ENCODE measurements at regions not wholly inside any gene's neighbourhood (a gene's known extent, or its start where the extent isn't known, plus 50 kb on each side); places are given as distances from the start of the nearest gene placed in this dataset.
"Not testable (repeated sequence)": the region's sequence is repeated elsewhere in the genome, so short reads cannot be mapped to it uniquely, and the experiment has no call there.

DNA sequence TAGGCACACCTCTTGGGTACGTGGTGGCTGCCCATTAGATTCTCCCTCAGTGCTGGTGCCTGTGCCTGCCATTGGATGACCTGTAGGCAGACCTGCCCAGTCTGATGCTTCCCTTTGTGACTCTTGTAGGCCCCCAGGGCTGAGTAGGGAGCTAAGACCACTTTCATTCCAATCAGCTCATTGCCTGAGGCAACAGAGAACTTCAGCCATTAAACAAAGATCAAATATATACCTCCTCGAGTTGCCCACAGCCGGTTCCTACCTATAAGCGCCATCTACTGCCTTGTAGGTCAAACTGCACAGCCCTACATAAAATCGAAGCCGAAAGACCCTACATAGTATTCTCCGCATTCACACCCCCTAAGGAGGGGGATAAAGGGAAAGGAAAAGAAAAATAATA is 184.6 kb downstream of the ETAA1 start:
- H3K27ac ChIP-seq (ENCODE audit: low read depth in 2 of 2, low read length in 2 of 2): no peak overlapping the region
- no peaks in the 10 kb centered on the region for H3K36me3 ChIP-seq (ENCODE audit: control insufficient read depth in 2 of 2, insufficient read depth in 2 of 2, low read length in 2 of 2)
- no peak overlapping the region for H3K9ac ChIP-seq (ENCODE audit: low read depth in 1 of 2, low read length in 2 of 2)
- H3K4me3 ChIP-seq (ENCODE audit: low read length in 2 of 2): no peak overlapping the region
- H3K9me3 ChIP-seq (ENCODE audit: control insufficient read depth in 2 of 2, low read length in 2 of 2): peaks cover 0 to 4% of the 10 kb centered on the region in 2 donors
- peaks cover 0 to 3% of the 10 kb centered on the region in 2 donors for H3K4me1 ChIP-seq (ENCODE audit: control insufficient read depth in 2 of 2, insufficient read depth in 2 of 2, low read length in 2 of 2)
- H3K27me3 ChIP-seq (ENCODE audit: control insufficient read depth in 2 of 2, insufficient read depth in 2 of 2, low read length in 2 of 2): no peaks in the 10 kb centered on the region

DNA sequence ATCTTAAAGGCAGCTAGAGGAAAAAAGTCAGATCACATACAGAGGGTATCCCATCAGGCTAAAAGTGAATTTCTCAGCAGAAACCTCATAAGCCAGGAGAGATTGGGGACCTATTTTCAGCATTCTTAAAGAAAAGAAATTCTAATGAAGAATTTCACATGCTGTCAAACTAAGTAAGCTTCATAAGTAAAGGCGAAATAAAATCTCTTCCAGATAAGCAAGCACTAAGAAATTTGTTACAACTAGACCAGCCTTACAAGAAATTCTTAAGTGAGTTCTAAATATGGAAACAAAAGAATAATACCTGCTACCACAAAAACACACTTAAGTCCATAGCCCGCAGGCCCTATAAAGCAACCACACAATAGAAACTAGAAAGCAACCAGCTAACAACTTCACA is 186.1 kb downstream of the ETAA1 start:
- H3K27me3 ChIP-seq (ENCODE audit: control insufficient read depth in 2 of 2, insufficient read depth in 2 of 2, low read length in 2 of 2): no peaks in the 10 kb centered on the region
- no peak overlapping the region for H3K9ac ChIP-seq (ENCODE audit: low read depth in 1 of 2, low read length in 2 of 2)
- H3K27ac ChIP-seq (ENCODE audit: low read depth in 2 of 2, low read length in 2 of 2): no peak overlapping the region
- H3K9me3 ChIP-seq (ENCODE audit: control insufficient read depth in 2 of 2, low read length in 2 of 2): peaks cover 0 to 4% of the 10 kb centered on the region in 2 donors
- no peaks in the 10 kb centered on the region for H3K36me3 ChIP-seq (ENCODE audit: control insufficient read depth in 2 of 2, insufficient read depth in 2 of 2, low read length in 2 of 2)
- H3K4me3 ChIP-seq (ENCODE audit: low read length in 2 of 2): no peak overlapping the region
- H3K4me1 ChIP-seq (ENCODE audit: control insufficient read depth in 2 of 2, insufficient read depth in 2 of 2, low read length in 2 of 2): peaks cover 0 to 3% of the 10 kb centered on the region in 2 donors

DNA sequence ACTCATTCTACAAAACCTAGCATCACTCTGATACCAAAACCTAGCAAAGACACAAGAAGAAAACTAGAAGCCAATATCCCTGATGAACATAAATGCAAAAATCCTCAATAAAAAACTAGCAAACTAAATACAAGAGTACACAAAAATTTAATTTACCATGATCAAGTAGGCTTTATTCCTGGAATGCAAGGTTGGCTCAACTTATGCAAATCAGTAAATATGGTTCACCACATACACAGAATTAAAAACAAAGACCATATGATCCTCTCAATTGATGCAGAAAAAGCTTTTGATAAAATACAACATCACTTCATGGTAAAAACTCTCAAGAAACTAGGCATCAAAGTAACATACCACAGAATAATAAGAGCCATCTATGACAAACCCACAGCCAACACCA is 188.3 kb downstream of the ETAA1 start:
- no peaks in the 10 kb centered on the region for H3K4me1 ChIP-seq (ENCODE audit: control insufficient read depth in 2 of 2, insufficient read depth in 2 of 2, low read length in 2 of 2)
- no peaks in the 10 kb centered on the region for H3K36me3 ChIP-seq (ENCODE audit: control insufficient read depth in 2 of 2, insufficient read depth in 2 of 2, low read length in 2 of 2)
- no peak overlapping the region for H3K27ac ChIP-seq (ENCODE audit: low read depth in 2 of 2, low read length in 2 of 2)
- H3K9ac ChIP-seq (ENCODE audit: low read depth in 1 of 2, low read length in 2 of 2): no peak overlapping the region
- H3K9me3 ChIP-seq (ENCODE audit: control insufficient read depth in 2 of 2, low read length in 2 of 2): peaks cover 0 to 4% of the 10 kb centered on the region in 2 donors
- no peaks in the 10 kb centered on the region for H3K27me3 ChIP-seq (ENCODE audit: control insufficient read depth in 2 of 2, insufficient read depth in 2 of 2, low read length in 2 of 2)
- no peak overlapping the region for H3K4me3 ChIP-seq (ENCODE audit: low read length in 2 of 2)

- not testable (repeated sequence) for H3K4me3 ChIP-seq (ENCODE audit: low read length in 2 of 2); H3K9me3 ChIP-seq (ENCODE audit: control insufficient read depth in 2 of 2, low read length in 2 of 2); H3K36me3 ChIP-seq (ENCODE audit: control insufficient read depth in 2 of 2, insufficient read depth in 2 of 2, low read length in 2 of 2); H3K27ac ChIP-seq (ENCODE audit: low read depth in 2 of 2, low read length in 2 of 2); H3K9ac ChIP-seq (ENCODE audit: low read depth in 1 of 2, low read length in 2 of 2); H3K4me1 ChIP-seq (ENCODE audit: control insufficient read depth in 2 of 2, insufficient read depth in 2 of 2, low read length in 2 of 2); H3K27me3 ChIP-seq (ENCODE audit: control insufficient read depth in 2 of 2, insufficient read depth in 2 of 2, low read length in 2 of 2)
Measured at GRCh38 chr2:67589121-67589520, 192.0 kb downstream of the ETAA1 start.

DNA sequence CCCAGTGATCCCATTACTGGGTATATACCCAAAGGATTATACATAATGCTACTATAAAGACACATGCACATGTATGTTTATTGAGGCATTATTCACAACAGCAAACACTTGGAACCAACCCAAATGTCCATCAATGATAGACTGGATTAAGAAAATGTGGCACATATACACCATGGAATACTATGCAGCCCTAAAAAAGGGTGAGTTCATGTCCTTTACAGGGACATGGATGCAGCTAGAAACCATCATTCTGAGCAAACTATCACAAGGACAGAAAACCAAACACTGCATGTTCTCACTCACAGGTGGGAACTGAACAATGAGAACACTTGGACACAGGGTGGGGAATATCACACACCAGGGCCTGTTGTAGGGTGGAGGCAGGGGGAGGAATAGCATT is 197.4 kb downstream of the ETAA1 start:
- H3K27me3 ChIP-seq (ENCODE audit: control insufficient read depth in 2 of 2, insufficient read depth in 2 of 2, low read length in 2 of 2); H3K9ac ChIP-seq (ENCODE audit: low read depth in 1 of 2, low read length in 2 of 2); H3K27ac ChIP-seq (ENCODE audit: low read depth in 2 of 2, low read length in 2 of 2); H3K4me3 ChIP-seq (ENCODE audit: low read length in 2 of 2); H3K36me3 ChIP-seq (ENCODE audit: control insufficient read depth in 2 of 2, insufficient read depth in 2 of 2, low read length in 2 of 2); H3K9me3 ChIP-seq (ENCODE audit: control insufficient read depth in 2 of 2, low read length in 2 of 2); H3K4me1 ChIP-seq (ENCODE audit: control insufficient read depth in 2 of 2, insufficient read depth in 2 of 2, low read length in 2 of 2): not testable (repeated sequence)

DNA sequence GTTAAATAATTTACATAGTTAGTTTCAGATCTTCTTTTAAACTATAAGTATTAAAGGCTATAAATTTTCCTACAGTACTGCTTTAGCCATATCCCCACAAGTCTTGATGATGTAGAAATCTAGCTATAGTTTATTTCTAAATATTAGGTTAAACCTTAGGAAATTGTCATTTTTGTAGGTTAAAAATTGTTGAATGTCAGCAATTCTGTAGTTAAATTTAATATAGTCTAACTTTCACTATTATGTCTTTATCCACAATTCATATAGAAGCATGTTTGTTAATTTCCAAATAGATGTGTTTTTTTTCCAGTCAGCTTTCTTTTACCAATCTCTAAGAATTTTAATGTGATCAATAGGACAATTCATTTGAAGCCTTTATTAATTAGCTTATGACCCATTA is 199.7 kb downstream of the ETAA1 start:
- no peak overlapping the region for H3K4me3 ChIP-seq (ENCODE audit: low read length in 2 of 2)
- no peaks in the 10 kb centered on the region for H3K27me3 ChIP-seq (ENCODE audit: control insufficient read depth in 2 of 2, insufficient read depth in 2 of 2, low read length in 2 of 2)
- no peak overlapping the region for H3K27ac ChIP-seq (ENCODE audit: low read depth in 2 of 2, low read length in 2 of 2)
- no peaks in the 10 kb centered on the region for H3K36me3 ChIP-seq (ENCODE audit: control insufficient read depth in 2 of 2, insufficient read depth in 2 of 2, low read length in 2 of 2)
- no peaks in the 10 kb centered on the region for H3K9me3 ChIP-seq (ENCODE audit: control insufficient read depth in 2 of 2, low read length in 2 of 2)
- H3K9ac ChIP-seq (ENCODE audit: low read depth in 1 of 2, low read length in 2 of 2): no peak overlapping the region
- H3K4me1 ChIP-seq (ENCODE audit: control insufficient read depth in 2 of 2, insufficient read depth in 2 of 2, low read length in 2 of 2): no peaks in the 10 kb centered on the region

DNA sequence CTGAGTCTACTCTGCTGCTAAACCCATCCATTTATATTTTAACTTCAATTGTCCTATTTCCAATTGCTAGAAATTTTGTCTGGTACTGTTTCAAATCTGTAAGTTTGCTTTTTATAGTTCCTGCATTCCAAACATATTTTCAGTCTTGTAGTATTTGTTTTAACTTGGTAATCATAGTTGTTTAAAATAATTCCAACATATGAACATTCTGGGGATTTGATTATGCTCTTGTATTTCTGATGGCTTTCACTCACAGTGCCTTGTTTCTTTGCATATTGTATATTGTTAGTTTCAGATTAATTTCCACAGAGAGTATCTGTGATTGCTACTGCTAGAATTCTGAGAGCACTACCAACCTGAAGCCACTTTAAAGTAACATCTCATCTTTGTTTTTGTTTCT is 202.4 kb downstream of the ETAA1 start:
- Histone ChIP-seq H3K4me1 (ENCODE audit: control insufficient read depth in 2 of 2, insufficient read depth in 2 of 2, low read length in 2 of 2) (no peaks in the 10 kb centered on the region), H3K27ac (ENCODE audit: low read depth in 2 of 2, low read length in 2 of 2) (no peak overlapping the region), H3K4me3 (ENCODE audit: low read length in 2 of 2) (no peak overlapping the region), H3K36me3 (ENCODE audit: control insufficient read depth in 2 of 2, insufficient read depth in 2 of 2, low read length in 2 of 2) (no peaks in the 10 kb centered on the region), H3K9me3 (ENCODE audit: control insufficient read depth in 2 of 2, low read length in 2 of 2) (no peaks in the 10 kb centered on the region), H3K27me3 (ENCODE audit: control insufficient read depth in 2 of 2, insufficient read depth in 2 of 2, low read length in 2 of 2) (no peaks in the 10 kb centered on the region), H3K9ac (ENCODE audit: low read depth in 1 of 2, low read length in 2 of 2) (no peak overlapping the region)

- Histone ChIP-seq H3K9me3 (ENCODE audit: control insufficient read depth in 2 of 2, low read length in 2 of 2) (no peaks in the 10 kb centered on the region), H3K4me1 (ENCODE audit: control insufficient read depth in 2 of 2, insufficient read depth in 2 of 2, low read length in 2 of 2) (no peaks in the 10 kb centered on the region), H3K27me3 (ENCODE audit: control insufficient read depth in 2 of 2, insufficient read depth in 2 of 2, low read length in 2 of 2) (no peaks in the 10 kb centered on the region), H3K4me3 (ENCODE audit: low read length in 2 of 2) (no peak overlapping the region), H3K9ac (ENCODE audit: low read depth in 1 of 2, low read length in 2 of 2) (no peak overlapping the region), H3K27ac (ENCODE audit: low read depth in 2 of 2, low read length in 2 of 2) (no peak overlapping the region), H3K36me3 (ENCODE audit: control insufficient read depth in 2 of 2, insufficient read depth in 2 of 2, low read length in 2 of 2) (no peaks in the 10 kb centered on the region)
Measured at GRCh38 chr2:67600222-67600871, 203.2 kb downstream of the ETAA1 start.

GRCh38 chr2:67600946-67601345 is 203.8 kb downstream of the ETAA1 start:
- H3K27ac ChIP-seq (ENCODE audit: low read depth in 2 of 2, low read length in 2 of 2): no peak overlapping the region

GRCh38 chr2:67604360-67604759 is 207.2 kb downstream of the ETAA1 start:
- Histone ChIP-seq H3K4me1 (ENCODE audit: control insufficient read depth in 2 of 2, insufficient read depth in 2 of 2, low read length in 2 of 2) (no peaks in the 10 kb centered on the region), H3K9me3 (ENCODE audit: control insufficient read depth in 2 of 2, low read length in 2 of 2) (no peaks in the 10 kb centered on the region), H3K36me3 (ENCODE audit: control insufficient read depth in 2 of 2, insufficient read depth in 2 of 2, low read length in 2 of 2) (no peaks in the 10 kb centered on the region)

More at GRCh38 chr2:67600946-67601345, 203.8 kb downstream of the ETAA1 start:
- Histone ChIP-seq H3K27me3 (ENCODE audit: control insufficient read depth in 2 of 2, insufficient read depth in 2 of 2, low read length in 2 of 2) (no peaks in the 10 kb centered on the region), H3K9ac (ENCODE audit: low read depth in 1 of 2, low read length in 2 of 2) (no peak overlapping the region), H3K4me1 (ENCODE audit: control insufficient read depth in 2 of 2, insufficient read depth in 2 of 2, low read length in 2 of 2) (no peaks in the 10 kb centered on the region), H3K9me3 (ENCODE audit: control insufficient read depth in 2 of 2, low read length in 2 of 2) (no peaks in the 10 kb centered on the region), H3K4me3 (ENCODE audit: low read length in 2 of 2) (no peak overlapping the region), H3K36me3 (ENCODE audit: control insufficient read depth in 2 of 2, insufficient read depth in 2 of 2, low read length in 2 of 2) (no peaks in the 10 kb centered on the region)

DNA sequence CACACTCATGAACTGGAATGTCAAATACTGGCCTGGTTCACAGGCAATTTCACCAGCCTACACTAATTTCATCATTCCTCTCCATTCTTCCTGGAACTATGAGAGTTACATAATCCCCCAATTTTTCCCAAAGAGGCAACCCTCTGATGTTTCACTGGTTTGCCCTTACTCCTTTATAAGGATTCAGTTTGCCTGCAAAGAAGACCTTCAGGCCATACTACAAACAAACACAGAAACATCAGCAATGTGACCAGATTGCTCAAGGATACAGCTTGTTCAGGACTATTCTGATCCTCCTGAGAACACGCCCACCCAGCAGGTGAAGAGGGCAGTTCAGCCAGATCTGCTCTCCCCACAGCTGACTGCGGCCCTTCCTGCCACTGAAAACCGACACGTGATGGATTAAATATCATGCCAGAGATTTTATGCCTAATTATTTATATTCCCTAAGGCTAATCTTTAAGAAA is 215.5 kb downstream of the ETAA1 start:
- Histone ChIP-seq H3K27me3 (ENCODE audit: control insufficient read depth in 2 of 2, insufficient read depth in 2 of 2, low read length in 2 of 2) (no peaks in the 10 kb centered on the region), H3K36me3 (ENCODE audit: control insufficient read depth in 2 of 2, insufficient read depth in 2 of 2, low read length in 2 of 2) (no peaks in the 10 kb centered on the region), H3K9ac (ENCODE audit: low read depth in 1 of 2, low read length in 2 of 2) (no peak overlapping the region), H3K27ac (ENCODE audit: low read depth in 2 of 2, low read length in 2 of 2) (no peak overlapping the region), H3K4me3 (ENCODE audit: low read length in 2 of 2) (no peak overlapping the region), H3K4me1 (ENCODE audit: control insufficient read depth in 2 of 2, insufficient read depth in 2 of 2, low read length in 2 of 2) (no peaks in the 10 kb centered on the region), H3K9me3 (ENCODE audit: control insufficient read depth in 2 of 2, low read length in 2 of 2) (no peaks in the 10 kb centered on the region)

More at GRCh38 chr2:67604360-67604759, 207.2 kb downstream of the ETAA1 start:
- no peak overlapping the region for H3K27ac ChIP-seq (ENCODE audit: low read depth in 2 of 2, low read length in 2 of 2)
- H3K27me3 ChIP-seq (ENCODE audit: control insufficient read depth in 2 of 2, insufficient read depth in 2 of 2, low read length in 2 of 2): no peaks in the 10 kb centered on the region
- no peak overlapping the region for H3K4me3 ChIP-seq (ENCODE audit: low read length in 2 of 2)
- no peak overlapping the region for H3K9ac ChIP-seq (ENCODE audit: low read depth in 1 of 2, low read length in 2 of 2)

All from mucosa of rectum (tissue), 2 donors.